HEK293T (cell line): ENCODE measurements at regions not wholly inside any gene's neighbourhood (a gene's known extent, or its start where the extent isn't known, plus 50 kb on each side); places are given as distances from the start of the nearest gene placed in this dataset.

Source experiments
- ARNT ChIP-seq: fragments of 450-650 bp; IDR thresholded peaks from 2 replicates; pipeline ENCODE4 v1.6.1; 2017; ENCODE audit warnings: mild to moderate bottlenecking
- BHLHE40 ChIP-seq: fragments of 450-650 bp; IDR thresholded peaks from 2 replicates; pipeline ENCODE4 v1.6.1; 2016; ENCODE audit warnings: mild to moderate bottlenecking, moderate library complexity, borderline replicate concordance
- FOXK2 ChIP-seq: fragments of 450-650 bp; IDR thresholded peaks from 2 replicates; pipeline ENCODE4 v1.6.1; 2016; ENCODE audit warnings: mild to moderate bottlenecking
- FOXM1 ChIP-seq: fragments of 450-650 bp; IDR thresholded peaks from 2 replicates; pipeline ENCODE4 v1.6.1; 2017; ENCODE audit warnings: mild to moderate bottlenecking, borderline replicate concordance
- HDGF ChIP-seq: fragments of 450-650 bp; IDR thresholded peaks from 2 replicates; pipeline ENCODE4 v1.6.1; 2017; ENCODE audit warnings: antibody characterized with exemption, borderline replicate concordance
- LEF1 ChIP-seq: fragments of 450-650 bp; IDR thresholded peaks from 2 replicates; pipeline ENCODE4 v1.6.1; 2017; ENCODE audit warnings: mild to moderate bottlenecking, borderline replicate concordance
- SP1 ChIP-seq: fragments of 450-650 bp; IDR thresholded peaks from 2 replicates; pipeline ENCODE4 v1.6.1; 2017
- SUZ12 ChIP-seq: fragments of 450-650 bp; IDR thresholded peaks from 2 replicates; pipeline ENCODE4 v1.6.1; 2016; ENCODE audit warnings: mild to moderate bottlenecking
- TARDBP ChIP-seq: fragments of 450-650 bp; IDR thresholded peaks from 2 replicates; pipeline ENCODE4 v1.6.1; 2016
- ZNF384 ChIP-seq: fragments of 450-650 bp; IDR thresholded peaks from 2 replicates; pipeline ENCODE4 v1.6.1; 2016

DNA sequence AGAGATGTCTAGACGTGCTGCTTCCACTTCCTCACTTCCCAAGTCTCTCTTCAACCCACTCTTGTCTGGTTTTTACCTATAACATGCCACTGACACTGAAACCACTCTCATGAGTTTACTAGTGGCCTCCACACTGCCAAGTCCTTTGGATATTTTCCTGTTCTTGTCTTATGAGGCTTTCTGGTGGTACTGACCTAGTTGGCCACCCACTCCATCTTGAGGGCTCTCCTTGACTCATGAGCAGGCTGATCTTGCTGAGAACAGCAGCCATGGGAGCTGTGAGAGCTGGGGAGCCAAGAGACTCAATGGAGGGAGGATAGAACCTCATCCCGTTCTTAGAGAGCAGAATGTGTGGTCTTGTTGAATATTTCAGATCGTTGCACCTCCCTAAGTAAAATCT is 283.4 kb upstream of the PRDM1 start:
- TF ChIP-seq TARDBP (no peak), FOXM1 (no peak), BHLHE40 (no peak), HDGF (no peak), ZNF384 (no peak), SP1 (no peak), LEF1 (no peak), ARNT (no peak), FOXK2 (no peak), SUZ12 (no peak)
